NT2/D1 (cell line): ENCODE measurements at regions not wholly inside any gene's neighbourhood (a gene's known extent, or its start where the extent isn't known, plus 50 kb on each side); places are given as distances from the start of the nearest gene placed in this dataset.

Source experiments
- DNase-seq: peaks from one replicate; pipeline ENCODE4 v3.0.0-alpha.2; 2011; ENCODE audit warnings: low read depth, low spot score
- H3K27me3 ChIP-seq: 2 replicates; pipeline ENCODE4 v1.6.0; 2011; ENCODE audit warnings: mild to moderate bottlenecking; ENCODE audit not compliant: insufficient read length, insufficient read depth
- H3K36me3 ChIP-seq: 2 replicates; pipeline ENCODE4 v1.6.1; 2011; ENCODE audit warnings: mild to moderate bottlenecking, low read length, mixed read lengths; ENCODE audit not compliant: insufficient read depth, insufficient read length
- H3K4me1 ChIP-seq: 2 replicates; pipeline ENCODE4 v1.5.1; 2011; ENCODE audit not compliant: insufficient read depth, insufficient read length
- H3K4me3 ChIP-seq: 2 replicates; pipeline ENCODE4 v1.5.1; 2011; ENCODE audit warnings: low read depth; ENCODE audit not compliant: insufficient read length
- H3K9ac ChIP-seq: 2 replicates; pipeline ENCODE4 v1.6.0; 2011; ENCODE audit warnings: low read depth; ENCODE audit not compliant: insufficient read length
- H3K9me3 ChIP-seq: 2 replicates; pipeline ENCODE4 v1.5.1; 2011; ENCODE audit warnings: mild to moderate bottlenecking, low read length; ENCODE audit not compliant: insufficient read depth
- SUZ12 ChIP-seq: IDR thresholded peaks from 2 replicates; pipeline ENCODE4 v1.6.1; 2011; ENCODE audit not compliant: insufficient read length, insufficient read depth; ENCODE audit errors: extremely low read depth
- YY1 ChIP-seq: IDR thresholded peaks from 2 replicates; pipeline ENCODE4 v1.6.1; 2011; ENCODE audit not compliant: insufficient read length, insufficient read depth
- ZNF274 ChIP-seq: IDR thresholded peaks from 2 replicates; pipeline ENCODE4 v1.6.1; 2011; ENCODE audit warnings: mild to moderate bottlenecking, low read depth, low read length

DNA sequence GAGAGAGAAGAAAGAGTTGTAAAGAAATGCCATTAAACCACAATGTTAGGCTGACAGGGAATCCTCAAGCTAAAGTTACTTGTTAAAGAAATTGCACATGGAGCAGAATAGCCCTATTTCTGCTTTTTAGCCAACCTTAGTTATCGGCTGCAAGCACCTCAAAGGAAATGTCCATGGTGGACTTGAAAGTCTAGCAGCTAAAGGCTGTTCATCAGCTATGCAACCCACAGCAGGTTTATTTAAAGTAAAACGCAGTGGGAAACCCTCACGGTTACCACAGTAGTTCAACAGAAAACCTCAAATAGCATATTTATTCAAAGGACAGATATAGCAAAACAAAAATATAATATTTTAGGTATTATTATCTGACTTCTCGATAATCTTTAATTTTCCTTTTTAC is 967.2 kb downstream of the IGSF11 start:
- no peaks in the 10 kb centered on the region for H3K27me3 ChIP-seq
- no peak overlapping the region for H3K9ac ChIP-seq
- H3K9me3 ChIP-seq: no peaks in the 10 kb centered on the region
- TF ChIP-seq YY1: no peak
- no peak for TF ChIP-seq ZNF274
- TF ChIP-seq SUZ12: no peak
- no peak overlapping the region for H3K4me3 ChIP-seq
- H3K36me3 ChIP-seq: no peaks in the 10 kb centered on the region
- no peak for DNase-seq
- H3K4me1 ChIP-seq: no peaks in the 10 kb centered on the region

DNA sequence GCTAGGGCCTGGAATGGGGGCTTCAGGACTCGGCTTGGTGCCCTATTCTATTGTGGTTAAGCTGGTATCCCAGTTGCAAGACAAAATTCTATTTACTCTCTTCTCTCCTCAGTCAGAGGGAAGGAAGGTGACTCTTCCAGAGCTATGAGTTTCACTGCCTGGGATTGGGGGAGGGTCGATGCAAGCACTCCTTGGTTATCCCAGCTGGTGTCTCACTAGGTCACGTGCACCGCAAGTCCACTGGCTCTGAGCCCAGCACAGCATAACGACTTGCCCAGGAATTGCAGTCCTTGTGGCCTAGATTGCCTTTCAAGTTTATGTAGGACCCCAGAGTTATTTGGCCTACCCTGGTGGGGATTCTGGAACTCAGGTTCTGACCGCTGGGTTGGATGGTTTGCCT is 958.8 kb downstream of the IGSF11 start:
- Histone ChIP-seq H3K9me3 (no peaks in the 10 kb centered on the region), H3K4me1 (no peaks in the 10 kb centered on the region), H3K36me3 (no peaks in the 10 kb centered on the region), H3K4me3 (no peak overlapping the region), H3K9ac (no peak overlapping the region), H3K27me3 (no peaks in the 10 kb centered on the region)
- no peak for DNase-seq
- TF ChIP-seq ZNF274 (no peak), SUZ12 (no peak), YY1 (no peak)

DNA sequence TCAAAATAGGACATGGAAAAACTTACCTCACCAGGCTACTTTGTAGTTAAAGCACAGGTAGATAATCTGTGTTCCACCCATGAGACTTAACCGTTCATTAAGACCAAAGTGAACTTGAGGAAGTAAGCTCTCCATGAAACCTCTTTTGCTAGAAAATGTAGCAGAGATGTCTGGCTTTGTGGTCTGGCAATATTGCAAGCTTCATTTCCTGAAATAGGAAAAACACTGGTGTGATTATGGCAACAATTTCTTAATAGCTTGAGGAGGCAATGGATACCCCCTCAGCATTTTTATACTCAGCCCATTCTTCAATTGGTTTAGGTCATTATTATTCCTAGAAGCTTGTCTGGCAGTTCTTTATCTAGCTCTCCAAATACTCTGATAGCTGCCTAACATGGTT is 957.3 kb downstream of the IGSF11 start:
- H3K36me3 ChIP-seq: no peaks in the 10 kb centered on the region
- H3K9me3 ChIP-seq: no peaks in the 10 kb centered on the region
- no peaks in the 10 kb centered on the region for H3K27me3 ChIP-seq
- H3K9ac ChIP-seq: no peak overlapping the region
- TF ChIP-seq YY1 (no peak), SUZ12 (no peak), ZNF274 (no peak)
- no peak overlapping the region for H3K4me3 ChIP-seq
- DNase-seq: no peak
- H3K4me1 ChIP-seq: no peaks in the 10 kb centered on the region

DNA sequence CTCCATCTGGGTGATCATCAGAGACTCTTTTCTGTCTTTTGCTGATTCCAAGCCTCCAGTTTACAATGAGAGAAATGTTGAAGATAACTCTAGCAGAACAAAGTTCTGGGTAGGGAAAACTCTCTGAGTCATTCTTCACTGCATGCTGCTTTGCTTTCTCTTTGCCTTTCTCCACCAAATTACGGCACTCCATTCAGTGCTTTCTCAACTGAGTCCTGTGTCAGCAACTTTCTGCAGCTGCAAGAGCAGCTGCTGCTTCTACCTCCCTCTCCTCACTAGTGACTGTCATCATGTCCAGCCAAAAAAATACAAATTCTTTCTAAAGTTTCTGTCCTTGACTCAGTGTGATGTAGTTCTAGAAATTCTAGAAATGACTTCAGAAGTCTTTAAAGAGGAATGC is 953.8 kb downstream of the IGSF11 start:
- Histone ChIP-seq H3K9me3 (no peaks in the 10 kb centered on the region), H3K4me3 (no peak overlapping the region), H3K27me3 (no peaks in the 10 kb centered on the region), H3K4me1 (no peaks in the 10 kb centered on the region), H3K9ac (no peak overlapping the region), H3K36me3 (no peaks in the 10 kb centered on the region)
- TF ChIP-seq SUZ12: no peak
- no peak for TF ChIP-seq YY1
- no peak for TF ChIP-seq ZNF274
- DNase-seq: no peak

DNA sequence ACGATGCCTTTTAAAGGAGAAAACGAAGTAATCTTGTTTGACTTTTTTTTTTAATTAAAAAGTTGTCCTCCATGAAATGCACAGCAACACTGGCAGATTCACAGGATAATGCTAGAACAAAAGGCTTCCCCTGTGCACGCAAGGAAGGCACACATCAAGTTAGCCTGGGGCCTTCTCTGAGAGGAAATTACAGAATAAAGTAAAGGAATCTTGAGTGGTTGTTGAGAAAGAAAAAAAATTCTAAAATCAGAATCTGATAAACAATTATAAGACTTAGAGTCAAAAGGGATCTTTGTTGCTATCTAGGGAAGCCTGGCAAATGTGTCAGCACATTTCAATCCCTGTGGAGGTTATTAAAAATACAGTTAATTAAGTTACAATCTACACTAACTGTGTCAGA is 946.0 kb downstream of the IGSF11 start:
- H3K4me3 ChIP-seq: no peak overlapping the region
- no peaks in the 10 kb centered on the region for H3K36me3 ChIP-seq
- no peak for DNase-seq
- no peaks in the 10 kb centered on the region for H3K27me3 ChIP-seq
- H3K4me1 ChIP-seq: no peaks in the 10 kb centered on the region
- no peak for TF ChIP-seq ZNF274
- no peak for TF ChIP-seq SUZ12
- TF ChIP-seq YY1: no peak
- no peak overlapping the region for H3K9ac ChIP-seq
- peaks cover 22% of the 10 kb centered on the region for H3K9me3 ChIP-seq

DNA sequence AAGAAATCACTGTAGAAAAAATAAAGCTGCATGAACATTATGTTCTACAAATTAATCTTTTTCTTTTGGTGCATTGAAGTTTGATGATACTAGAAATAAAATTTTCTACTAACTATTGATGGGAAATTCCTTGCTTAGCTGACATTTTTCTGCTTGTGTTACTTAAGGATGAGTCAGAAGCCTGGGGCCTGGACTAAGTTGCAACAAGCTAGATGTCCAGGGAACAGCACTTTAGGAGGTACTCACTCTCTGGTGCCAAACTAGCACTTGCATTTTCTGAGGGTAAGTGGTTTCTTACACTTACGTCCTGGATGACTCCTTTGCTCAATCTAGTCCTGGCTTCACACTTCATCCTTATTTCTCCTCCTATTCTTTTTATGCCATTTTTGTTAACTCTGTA is 945.1 kb downstream of the IGSF11 start:
- no peak for DNase-seq
- H3K9me3 ChIP-seq: peaks cover 30% of the 10 kb centered on the region
- no peak overlapping the region for H3K4me3 ChIP-seq
- no peaks in the 10 kb centered on the region for H3K27me3 ChIP-seq
- H3K36me3 ChIP-seq: no peaks in the 10 kb centered on the region
- no peak overlapping the region for H3K9ac ChIP-seq
- no peaks in the 10 kb centered on the region for H3K4me1 ChIP-seq
- no peak for TF ChIP-seq YY1
- no peak for TF ChIP-seq SUZ12
- no peak for TF ChIP-seq ZNF274

DNA sequence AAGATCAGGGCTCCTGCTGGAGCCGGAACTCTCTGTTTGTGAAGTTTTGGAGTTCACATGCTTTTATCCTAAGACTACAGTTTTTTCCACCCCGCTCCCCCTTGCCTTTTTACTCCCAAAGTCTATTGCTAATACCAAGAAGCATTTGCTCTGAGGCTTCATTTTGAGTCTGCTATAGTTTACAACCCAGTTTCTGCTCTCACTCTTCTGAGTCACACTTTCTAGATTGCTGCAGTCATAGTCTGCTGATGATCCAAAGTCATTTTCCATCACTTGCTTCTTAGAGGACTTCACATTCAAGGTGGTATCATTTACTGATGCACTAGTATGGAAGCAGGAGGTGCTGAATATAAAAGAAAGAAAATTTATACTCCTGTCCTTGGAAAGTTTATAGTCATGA is 937.4 kb downstream of the IGSF11 start:
- DNase-seq: no peak
- Histone ChIP-seq H3K9me3 (peaks cover 27% of the 10 kb centered on the region), H3K4me1 (no peaks in the 10 kb centered on the region), H3K4me3 (no peak overlapping the region), H3K9ac (no peak overlapping the region), H3K36me3 (no peaks in the 10 kb centered on the region), H3K27me3 (no peaks in the 10 kb centered on the region)
- TF ChIP-seq ZNF274 (no peak), SUZ12 (no peak), YY1 (no peak)

DNA sequence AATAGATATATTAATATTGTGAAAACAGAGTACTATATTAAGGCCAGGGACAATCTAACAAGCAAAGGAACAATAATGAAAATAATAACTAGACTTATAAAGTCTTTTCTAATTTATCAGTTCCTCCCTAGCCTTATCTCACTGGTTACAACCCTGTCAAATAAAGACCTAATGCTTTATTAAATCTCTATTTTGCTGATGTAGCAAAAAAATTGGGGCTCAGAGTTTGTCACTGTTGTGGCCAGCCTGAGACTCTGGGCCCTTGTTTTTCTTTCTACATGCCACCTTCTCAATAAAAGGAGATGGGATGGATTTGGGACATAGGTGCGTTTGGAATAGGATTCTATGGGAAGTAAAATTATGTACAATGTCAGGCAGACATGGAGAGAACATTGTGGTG is 937.0 kb downstream of the IGSF11 start:
- Histone ChIP-seq H3K27me3 (no peaks in the 10 kb centered on the region), H3K9ac (no peak overlapping the region), H3K4me3 (no peak overlapping the region), H3K36me3 (no peaks in the 10 kb centered on the region), H3K9me3 (peaks cover 22% of the 10 kb centered on the region), H3K4me1 (no peaks in the 10 kb centered on the region)
- TF ChIP-seq SUZ12 (no peak), ZNF274 (no peak), YY1 (no peak)
- DNase-seq: no peak
